ENCODE measurements at regions not wholly inside any gene's neighbourhood (a gene's known extent, or its start where the extent isn't known, plus 50 kb on each side); places are given as distances from the start of the nearest gene placed in this dataset.

DNA sequence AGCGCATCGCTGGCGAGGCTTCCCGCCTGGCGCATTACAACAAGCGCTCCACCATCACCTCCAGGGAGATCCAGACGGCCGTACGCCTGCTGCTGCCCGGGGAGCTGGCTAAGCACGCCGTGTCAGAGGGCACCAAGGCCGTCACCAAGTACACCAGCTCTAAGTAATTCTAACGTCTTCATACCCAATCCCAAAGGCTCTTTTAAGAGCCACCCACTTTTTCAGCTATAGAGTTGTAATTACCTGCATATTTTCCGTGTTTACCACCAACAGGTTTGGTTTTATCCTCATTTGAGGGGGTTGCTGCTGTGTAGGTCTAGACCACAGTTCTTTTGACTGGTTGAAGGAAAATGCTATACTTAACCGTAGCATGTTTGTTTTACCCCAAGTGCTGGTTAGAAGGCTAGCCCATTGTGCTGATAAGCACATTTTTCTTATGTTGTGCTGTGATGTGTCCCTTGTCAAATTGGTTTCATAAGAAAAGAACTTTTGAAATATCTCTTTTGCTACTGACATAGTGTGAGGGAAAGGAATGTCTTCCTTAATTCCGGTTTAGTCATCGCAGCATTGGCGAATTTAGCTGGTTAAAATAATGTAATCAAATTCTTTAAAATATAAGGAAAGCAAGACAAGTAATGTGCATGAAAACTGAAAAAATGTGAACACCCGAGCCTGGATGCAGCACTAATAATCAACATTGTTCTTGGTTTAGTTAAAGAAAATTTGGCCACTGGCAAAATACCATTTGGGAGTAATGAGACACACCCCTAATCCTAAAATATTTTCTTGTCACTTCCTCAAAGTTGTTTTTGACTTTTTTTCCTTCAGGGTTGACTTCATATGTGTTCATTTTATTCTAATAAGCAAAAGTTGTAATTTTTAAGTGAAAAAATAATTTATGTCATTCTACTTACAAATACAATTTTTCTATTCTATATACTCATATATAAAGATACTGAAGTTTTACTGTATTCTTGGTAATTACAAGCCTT lies 112.8 kb downstream of the HFE start:
- Histone ChIP-seq H3K4me3 (ENCODE audit: low read length) (peak overlapping the region; percentile 83), H3K9me3 (ENCODE audit: control insufficient read depth, low read length) (no peaks in the 10 kb centered on the region), H3K9ac (ENCODE audit: low read length) (peak overlapping the region; percentile 7), H3K4me1 (ENCODE audit: control insufficient read depth, insufficient read depth, low read length) (peaks cover 41% of the 10 kb centered on the region), H3K27me3 (replicated peaks; ENCODE audit: control insufficient read depth, insufficient read depth, low read length) (no peaks in the 10 kb centered on the region), H3K36me3 (ENCODE audit: control insufficient read depth, insufficient read depth, low read length, severe bottlenecking) (no peaks in the 10 kb centered on the region)
- DNase-seq (ENCODE audit: low read depth), result peak; percentile 61

DNA sequence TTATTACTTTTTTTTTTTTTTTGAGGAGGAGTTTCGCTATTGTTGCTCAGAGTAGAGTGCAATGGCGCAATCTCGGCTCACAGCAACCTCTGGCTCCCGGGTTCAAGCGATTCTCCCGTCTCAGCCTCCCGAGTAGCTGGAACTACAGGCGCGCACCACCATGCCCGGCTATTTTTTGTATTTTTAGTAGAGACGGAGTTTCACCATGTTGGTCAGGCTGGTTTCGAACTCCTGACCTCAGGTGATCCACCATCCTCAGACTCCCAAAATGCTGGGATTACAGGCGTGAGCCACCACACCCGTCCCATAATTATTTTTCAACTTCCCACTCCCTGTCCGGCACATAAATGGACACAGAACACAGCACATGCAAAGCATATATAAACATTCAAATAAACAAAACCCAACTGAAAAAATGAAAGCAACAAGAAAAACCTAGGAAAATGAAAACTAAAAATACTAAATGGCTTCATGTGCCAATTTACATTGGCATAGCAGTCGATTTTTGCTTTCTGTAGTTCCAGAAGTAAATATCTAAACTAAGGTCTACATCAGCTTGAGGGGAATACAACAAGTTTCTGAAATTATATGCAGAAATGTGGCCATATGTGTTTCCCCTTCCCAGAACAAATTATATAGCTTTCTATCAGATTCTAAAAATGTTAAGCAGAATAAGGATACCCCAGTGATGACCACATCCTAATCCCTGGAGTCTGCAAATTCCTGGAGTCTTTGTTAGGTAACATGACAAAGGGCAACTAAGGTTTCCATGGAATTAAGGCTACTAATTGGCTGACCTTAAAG lies 113.9 kb downstream of the HFE start:
- Histone ChIP-seq H3K36me3 (ENCODE audit: control insufficient read depth, insufficient read depth, low read length, severe bottlenecking) (no peaks in the 10 kb centered on the region), H3K9ac (ENCODE audit: low read length) (no peak overlapping the region), H3K4me3 (ENCODE audit: low read length) (no peak overlapping the region), H3K4me1 (ENCODE audit: control insufficient read depth, insufficient read depth, low read length) (peaks cover 37% of the 10 kb centered on the region), H3K9me3 (ENCODE audit: control insufficient read depth, low read length) (no peaks in the 10 kb centered on the region), H3K27me3 (replicated peaks; ENCODE audit: control insufficient read depth, insufficient read depth, low read length) (no peaks in the 10 kb centered on the region)
- no peak for DNase-seq (ENCODE audit: low read depth)

- Histone ChIP-seq H3K4me3 (ENCODE audit: low read length) (no peak overlapping the region), H3K9ac (ENCODE audit: low read length) (no peak overlapping the region), H3K4me1 (ENCODE audit: control insufficient read depth, insufficient read depth, low read length) (peaks cover 32% of the 10 kb centered on the region), H3K27me3 (replicated peaks; ENCODE audit: control insufficient read depth, insufficient read depth, low read length) (no peaks in the 10 kb centered on the region), H3K36me3 (ENCODE audit: control insufficient read depth, insufficient read depth, low read length, severe bottlenecking) (no peaks in the 10 kb centered on the region), H3K9me3 (ENCODE audit: control insufficient read depth, low read length) (no peaks in the 10 kb centered on the region)
- DNase-seq (ENCODE audit: low read depth), result no peak
Measured at GRCh38 chr6:26202201-26202611, 115.0 kb downstream of the HFE start.

DNA sequence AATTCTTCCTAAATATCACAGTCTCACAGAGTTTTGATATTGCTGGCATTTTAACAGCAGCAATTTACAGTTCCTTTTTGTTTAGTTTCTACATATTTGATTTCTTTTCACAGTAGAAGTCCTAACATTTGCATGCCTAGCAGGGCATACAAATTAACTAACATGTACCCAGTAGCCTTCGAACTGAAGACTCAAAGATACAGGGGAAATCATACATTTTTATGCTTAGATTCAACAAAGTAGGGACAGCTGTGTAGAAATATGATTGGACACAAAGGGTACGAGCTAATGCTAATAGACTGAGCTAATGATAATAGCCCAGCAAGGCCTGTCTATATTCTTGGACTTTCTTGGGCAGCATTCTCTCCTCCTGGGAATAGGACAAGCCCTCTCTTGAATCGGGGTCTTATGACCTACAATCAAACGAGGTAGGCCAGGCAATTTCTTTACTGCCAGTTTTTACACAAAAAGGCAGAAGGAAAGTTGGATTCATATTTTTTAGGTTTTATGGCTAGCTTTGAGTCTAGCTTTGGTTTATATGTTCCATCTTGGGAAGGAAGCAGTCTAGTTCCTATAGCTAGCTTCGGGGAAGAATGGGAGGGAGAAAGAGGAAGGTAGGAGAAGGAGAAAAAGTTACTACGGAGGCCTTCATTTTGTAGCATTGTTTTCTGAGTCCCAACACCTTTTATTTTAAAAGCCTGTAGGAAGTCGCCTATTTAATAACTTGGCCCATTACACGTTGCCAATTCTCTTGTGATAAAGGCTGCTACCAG lies 115.8 kb downstream of the HFE start:
- peaks cover 25% of the 10 kb centered on the region for H3K4me1 ChIP-seq (ENCODE audit: control insufficient read depth, insufficient read depth, low read length)
- no peaks in the 10 kb centered on the region for H3K27me3 ChIP-seq (replicated peaks; ENCODE audit: control insufficient read depth, insufficient read depth, low read length)
- H3K36me3 ChIP-seq (ENCODE audit: control insufficient read depth, insufficient read depth, low read length, severe bottlenecking), result no peaks in the 10 kb centered on the region
- no peak overlapping the region for H3K9ac ChIP-seq (ENCODE audit: low read length)
- H3K4me3 ChIP-seq (ENCODE audit: low read length), result no peak overlapping the region
- no peaks in the 10 kb centered on the region for H3K9me3 ChIP-seq (ENCODE audit: control insufficient read depth, low read length)
- DNase-seq (ENCODE audit: low read depth), result no peak

DNA sequence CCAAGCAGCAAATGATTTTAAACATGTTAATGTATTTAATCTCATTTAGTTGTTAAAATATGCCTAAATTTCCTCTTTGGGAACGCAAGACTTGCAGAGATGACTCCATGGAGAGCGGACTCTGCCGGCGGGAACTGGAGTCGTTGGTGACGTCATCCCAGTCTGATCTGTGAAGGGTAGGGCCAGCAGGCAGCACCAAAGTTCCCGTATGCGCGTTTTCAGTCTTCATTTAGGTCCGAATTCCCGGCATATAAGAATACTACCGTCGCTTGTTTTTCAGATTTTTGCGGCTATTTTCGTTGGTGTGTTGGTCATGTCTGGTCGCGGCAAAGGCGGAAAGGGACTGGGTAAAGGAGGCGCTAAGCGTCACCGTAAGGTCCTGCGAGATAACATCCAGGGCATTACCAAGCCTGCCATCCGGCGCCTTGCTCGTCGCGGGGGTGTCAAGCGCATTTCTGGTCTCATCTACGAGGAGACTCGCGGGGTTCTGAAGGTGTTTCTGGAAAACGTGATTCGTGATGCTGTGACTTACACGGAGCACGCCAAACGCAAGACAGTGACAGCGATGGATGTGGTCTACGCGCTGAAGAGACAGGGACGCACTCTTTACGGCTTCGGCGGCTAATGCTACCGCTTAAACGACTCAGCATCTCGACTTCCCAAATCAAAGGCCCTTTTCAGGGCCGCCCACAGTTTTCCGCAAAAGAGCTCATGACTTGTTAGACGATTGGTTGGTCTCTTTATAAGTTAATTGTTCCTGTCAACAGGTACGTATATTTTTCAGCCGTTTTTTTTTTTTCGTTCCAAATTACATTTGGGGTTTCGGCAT lies 117.3 kb downstream of the HFE start:
- Histone ChIP-seq H3K27me3 (replicated peaks; ENCODE audit: control insufficient read depth, insufficient read depth, low read length) (peaks cover 2% of the 10 kb centered on the region), H3K4me1 (ENCODE audit: control insufficient read depth, insufficient read depth, low read length) (peaks cover 18% of the 10 kb centered on the region), H3K9ac (ENCODE audit: low read length) (peak overlapping the region; percentile 82), H3K4me3 (ENCODE audit: low read length) (peak overlapping the region; percentile 84), H3K36me3 (ENCODE audit: control insufficient read depth, insufficient read depth, low read length, severe bottlenecking) (no peaks in the 10 kb centered on the region), H3K9me3 (ENCODE audit: control insufficient read depth, low read length) (no peaks in the 10 kb centered on the region)
- peak; percentile 99 for DNase-seq (ENCODE audit: low read depth)

GRCh38 chr6:26205161-26205624 lies 118.0 kb downstream of the HFE start:
- peaks cover 12% of the 10 kb centered on the region for H3K4me1 ChIP-seq (ENCODE audit: control insufficient read depth, insufficient read depth, low read length)
- no peaks in the 10 kb centered on the region for H3K36me3 ChIP-seq (ENCODE audit: control insufficient read depth, insufficient read depth, low read length, severe bottlenecking)
- DNase-seq (ENCODE audit: low read depth), result peak; percentile 96
- H3K9me3 ChIP-seq (ENCODE audit: control insufficient read depth, low read length), result no peaks in the 10 kb centered on the region
- peak overlapping the region; percentile 82 for H3K9ac ChIP-seq (ENCODE audit: low read length)
- peaks cover 3% of the 10 kb centered on the region for H3K27me3 ChIP-seq (replicated peaks; ENCODE audit: control insufficient read depth, insufficient read depth, low read length)
- H3K4me3 ChIP-seq (ENCODE audit: low read length), result peak overlapping the region; percentile 84

DNA sequence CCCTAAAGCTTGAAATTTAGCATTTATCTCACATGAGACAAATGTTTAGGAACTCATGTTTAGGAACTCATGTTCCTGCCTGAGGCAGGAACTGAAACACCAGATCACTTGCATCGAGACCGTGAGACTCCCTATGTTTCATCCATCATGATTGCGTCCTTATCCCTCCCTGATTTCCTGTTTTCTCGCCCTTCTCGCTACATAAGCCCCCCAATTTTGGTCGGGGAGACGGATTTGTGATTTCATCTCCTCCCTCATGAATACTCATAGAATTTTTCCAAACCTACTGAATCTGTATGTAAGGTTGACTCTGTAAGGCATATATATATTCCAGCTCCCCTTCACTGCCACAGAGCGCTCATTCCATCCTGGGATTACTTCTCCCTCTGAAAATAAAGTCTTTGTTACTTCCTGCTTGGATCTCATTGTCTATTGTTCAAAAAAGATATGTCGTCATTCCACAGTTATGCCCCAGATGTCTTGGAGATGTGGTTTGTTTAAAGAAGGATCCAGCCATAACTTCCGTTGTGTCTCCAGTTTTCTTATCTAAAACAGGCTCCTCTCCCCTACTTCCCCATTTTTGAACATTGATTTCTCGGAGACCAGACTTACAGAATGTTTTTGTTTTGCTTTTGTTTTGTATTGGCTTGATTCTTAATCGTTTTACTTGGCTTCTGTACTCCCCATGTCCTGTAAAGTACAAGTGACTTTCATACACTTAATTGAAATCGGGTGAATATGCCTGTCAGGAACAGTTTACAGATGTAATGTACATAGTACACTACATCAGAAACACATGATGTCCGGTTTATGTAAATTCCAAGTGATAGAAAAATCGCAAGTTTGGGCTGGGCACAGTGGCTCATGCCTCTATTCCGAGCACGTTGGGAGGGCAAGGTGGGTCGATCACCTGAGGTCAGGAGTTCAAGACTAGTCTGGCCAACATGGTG lies 118.7 kb downstream of the HFE start:
- no peaks in the 10 kb centered on the region for H3K36me3 ChIP-seq (ENCODE audit: control insufficient read depth, insufficient read depth, low read length, severe bottlenecking)
- peak overlapping the region; percentile 82 for H3K9ac ChIP-seq (ENCODE audit: low read length)
- no peaks in the 10 kb centered on the region for H3K9me3 ChIP-seq (ENCODE audit: control insufficient read depth, low read length)
- peak overlapping the region; percentile 84 for H3K4me3 ChIP-seq (ENCODE audit: low read length)
- peaks cover 3% of the 10 kb centered on the region for H3K27me3 ChIP-seq (replicated peaks; ENCODE audit: control insufficient read depth, insufficient read depth, low read length)
- DNase-seq (ENCODE audit: low read depth), result peak; percentile 77
- H3K4me1 ChIP-seq (ENCODE audit: control insufficient read depth, insufficient read depth, low read length), result peaks cover 9% of the 10 kb centered on the region

DNA sequence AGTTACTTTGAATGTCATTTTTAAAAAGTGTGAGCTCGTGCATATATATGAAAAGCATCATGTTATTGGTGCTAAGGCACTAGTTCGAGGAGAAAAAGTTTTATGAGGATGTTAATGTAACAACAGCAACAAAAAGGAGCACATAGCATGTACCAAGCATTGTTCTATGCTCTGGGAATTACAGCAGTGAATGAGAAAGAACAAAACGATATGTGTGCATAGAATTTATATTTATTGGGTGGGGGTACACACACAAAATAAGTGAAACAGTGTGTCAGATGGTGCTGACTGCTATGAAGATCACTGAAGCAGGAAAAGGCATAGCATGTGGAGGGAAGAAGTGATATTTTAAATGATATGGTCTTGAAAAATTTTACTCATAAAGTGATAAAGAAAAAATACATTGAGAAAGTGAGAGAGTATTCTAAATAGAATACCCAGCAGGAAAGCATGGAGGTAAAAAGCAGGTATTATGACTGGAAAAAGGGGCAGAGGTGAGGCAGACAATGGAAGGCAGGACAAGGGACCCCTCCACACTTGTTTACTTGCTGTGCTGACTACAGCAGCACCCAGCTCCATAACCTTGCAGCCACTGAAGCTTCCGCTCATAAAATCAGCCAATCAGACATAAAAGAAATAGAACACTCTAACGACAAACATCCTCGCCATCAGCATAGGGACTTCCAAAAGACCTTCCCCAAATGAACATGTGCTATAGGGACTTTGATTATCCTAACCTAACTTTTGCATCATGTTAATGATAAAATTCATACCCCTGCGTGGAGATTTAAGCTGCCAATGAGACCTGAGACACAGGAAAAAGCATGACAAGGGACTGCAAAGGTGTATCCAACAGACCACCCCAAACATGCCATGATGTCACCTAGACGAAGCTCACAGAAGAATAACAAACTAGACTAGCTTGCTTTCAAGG lies 119.9 kb downstream of the HFE start:
- H3K9me3 ChIP-seq (ENCODE audit: control insufficient read depth, low read length), result no peaks in the 10 kb centered on the region
- H3K4me1 ChIP-seq (ENCODE audit: control insufficient read depth, insufficient read depth, low read length), result peaks cover 9% of the 10 kb centered on the region
- no peaks in the 10 kb centered on the region for H3K36me3 ChIP-seq (ENCODE audit: control insufficient read depth, insufficient read depth, low read length, severe bottlenecking)
- DNase-seq (ENCODE audit: low read depth), result no peak
- peaks cover 3% of the 10 kb centered on the region for H3K27me3 ChIP-seq (replicated peaks; ENCODE audit: control insufficient read depth, insufficient read depth, low read length)
- H3K4me3 ChIP-seq (ENCODE audit: low read length), result no peak overlapping the region
- no peak overlapping the region for H3K9ac ChIP-seq (ENCODE audit: low read length)

- peaks cover 12% of the 10 kb centered on the region for H3K4me1 ChIP-seq (ENCODE audit: control insufficient read depth, insufficient read depth, low read length)
- no peaks in the 10 kb centered on the region for H3K36me3 ChIP-seq (ENCODE audit: control insufficient read depth, insufficient read depth, low read length, severe bottlenecking)
- DNase-seq (ENCODE audit: low read depth), result no peak
Measured at GRCh38 chr6:26211963-26212362, 124.7 kb downstream of the HFE start.

More at GRCh38 chr6:26211963-26212362, 124.7 kb downstream of the HFE start:
- Histone ChIP-seq H3K9ac (ENCODE audit: low read length) (no peak overlapping the region), H3K27me3 (replicated peaks; ENCODE audit: control insufficient read depth, insufficient read depth, low read length) (peaks cover 3% of the 10 kb centered on the region), H3K4me3 (ENCODE audit: low read length) (no peak overlapping the region), H3K9me3 (ENCODE audit: control insufficient read depth, low read length) (no peaks in the 10 kb centered on the region)
